ENCODE measurements at regions not wholly inside any gene's neighbourhood (a gene's known extent, or its start where the extent isn't known, plus 50 kb on each side); places are given as distances from the start of the nearest gene placed in this dataset.
A peak's percentile ranks its signal among the peaks of the same experiment; 100 is the strongest.

DNA sequence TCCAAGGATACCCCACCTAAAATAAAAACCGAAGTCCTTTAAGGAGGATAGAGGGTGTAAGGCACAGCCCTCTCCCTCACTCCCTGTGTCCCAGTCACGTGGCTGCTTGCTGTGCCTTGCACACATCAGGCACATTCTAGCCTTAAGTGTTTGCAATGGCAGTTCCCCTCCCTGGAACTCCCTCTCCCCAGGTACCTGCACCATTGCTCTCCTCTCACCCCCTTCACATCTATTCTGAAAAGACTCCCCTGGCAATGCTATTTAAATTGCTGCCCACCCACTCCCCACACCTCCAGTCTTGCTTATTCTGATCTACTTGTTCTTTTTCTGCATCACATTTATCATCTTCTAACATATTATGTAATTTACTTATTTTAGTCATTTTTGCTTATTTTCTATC, 91.6 kb upstream of the LNX1 start:
- DNase-seq = no peak

DNA sequence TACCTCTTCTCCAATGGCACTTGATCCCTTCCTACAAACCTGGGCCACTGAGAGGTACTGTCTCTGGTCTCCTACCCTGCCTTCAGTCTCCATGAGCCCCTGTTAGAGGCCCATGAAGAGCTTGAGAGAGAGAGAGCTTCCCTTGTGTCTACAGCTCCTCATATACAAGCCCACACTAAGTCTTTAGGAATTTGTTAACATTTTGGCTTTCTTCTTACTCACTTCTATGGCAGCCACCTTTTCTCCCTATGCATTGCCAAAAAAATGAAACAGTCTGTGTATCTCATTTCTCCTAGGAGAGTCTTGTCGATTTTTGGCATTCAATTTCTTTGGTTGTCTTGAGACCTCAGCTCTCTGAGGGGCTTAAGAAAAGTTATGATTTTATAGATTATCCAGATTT, 90.9 kb upstream of the LNX1 start:
- no peak for DNase-seq

DNA sequence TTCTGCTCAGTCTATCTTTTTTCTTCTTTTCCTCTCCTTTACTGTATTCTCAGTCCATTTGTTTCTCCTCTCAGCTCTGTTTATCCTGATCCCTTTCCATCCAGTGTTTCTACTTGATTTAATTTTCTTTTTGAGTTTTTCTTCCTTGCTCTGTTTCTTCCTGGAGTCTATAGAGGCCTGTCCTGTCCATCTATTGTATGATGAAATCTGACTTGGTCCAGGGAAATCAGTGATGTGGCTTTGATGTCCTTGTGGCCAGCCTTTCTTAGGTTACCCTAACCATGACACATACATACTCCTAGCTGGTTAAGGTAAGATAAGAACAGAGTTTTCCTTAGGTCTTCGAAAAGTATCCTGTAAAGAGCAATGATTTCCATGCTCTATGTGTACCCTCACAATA, 89.3 kb upstream of the LNX1 start:
- DNase-seq = no peak

DNA sequence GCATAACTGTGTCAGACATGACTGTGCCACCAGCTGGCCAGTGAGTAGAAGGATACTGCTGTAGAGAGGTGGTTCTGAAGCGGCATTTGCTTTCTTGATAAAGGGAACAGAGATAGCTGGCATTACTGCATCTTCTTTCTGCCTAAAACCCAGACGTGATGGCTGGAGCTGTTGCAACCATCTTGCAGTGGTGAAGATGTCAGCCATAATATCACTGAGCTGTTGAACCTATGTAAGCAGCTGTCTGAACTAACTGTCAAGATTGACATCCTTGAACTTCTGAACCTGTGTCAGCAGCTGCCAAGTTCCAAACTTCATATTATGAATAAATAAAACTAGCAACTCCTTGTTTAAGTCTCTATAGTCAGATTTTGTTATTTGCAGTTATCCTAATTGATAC, 88.9 kb upstream of the LNX1 start:
- no peak for DNase-seq

DNA sequence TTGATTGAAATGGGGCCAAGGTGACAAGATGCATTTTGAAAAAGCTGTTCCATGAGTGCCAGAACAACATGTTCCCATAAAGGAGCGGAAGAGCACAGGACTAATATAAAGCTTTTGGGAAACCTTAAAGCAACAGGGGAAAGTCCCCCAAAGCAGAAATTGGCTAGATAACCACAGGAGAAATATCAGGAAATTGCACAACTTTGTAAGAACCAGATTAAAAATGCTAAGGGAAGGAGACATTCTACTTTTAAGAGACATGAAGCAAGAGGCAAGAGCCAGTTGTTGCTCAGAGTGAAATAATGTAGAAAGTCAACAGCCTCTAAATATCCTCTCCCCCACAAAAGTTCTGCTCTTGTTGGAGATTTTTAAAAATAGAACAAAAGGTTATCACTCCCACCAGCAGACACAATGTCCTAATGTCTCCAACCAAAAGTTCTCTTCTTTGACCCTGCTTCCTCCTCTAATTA, 85.2 kb upstream of the LNX1 start:
- DNase-seq = no peak

DNA sequence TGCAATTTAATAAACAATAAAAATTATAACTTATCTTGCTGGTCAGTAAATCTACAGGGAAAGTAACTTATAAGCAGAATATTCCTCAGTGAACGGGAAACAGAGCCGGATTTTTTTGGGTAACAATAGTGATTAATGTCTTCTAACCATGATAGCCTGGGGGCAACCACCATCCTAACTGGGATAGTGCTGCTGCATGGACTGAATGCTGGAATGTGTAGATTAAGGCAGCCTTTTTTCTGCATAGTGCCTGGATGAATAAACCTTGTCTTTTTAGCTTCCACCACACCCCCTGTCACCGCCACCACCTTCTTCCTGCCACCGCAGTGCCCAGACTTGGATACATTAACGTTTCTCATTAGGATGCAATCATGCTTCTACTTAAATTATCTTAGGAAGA, 83.6 kb upstream of the LNX1 start:
- no peak for DNase-seq

DNA sequence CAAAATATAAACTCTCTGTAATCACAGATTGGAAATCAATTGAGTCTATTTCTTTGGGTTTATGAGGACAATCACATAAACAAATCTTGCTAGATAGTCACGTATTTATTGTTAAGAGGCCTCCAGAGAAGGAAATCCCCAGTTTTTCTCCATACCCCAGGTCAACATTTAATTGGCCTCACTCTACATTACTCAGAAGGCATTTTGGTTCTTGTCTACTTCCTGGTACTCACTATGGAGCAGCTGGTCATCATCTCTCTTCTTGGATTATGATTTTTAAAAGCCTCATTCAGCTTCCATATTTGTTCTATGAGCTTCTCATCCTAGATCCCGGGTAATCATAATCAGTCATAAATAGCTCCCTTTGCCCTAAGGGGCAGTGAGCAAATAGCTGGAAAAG, 81.6 kb upstream of the LNX1 start:
- no peak for DNase-seq

DNA sequence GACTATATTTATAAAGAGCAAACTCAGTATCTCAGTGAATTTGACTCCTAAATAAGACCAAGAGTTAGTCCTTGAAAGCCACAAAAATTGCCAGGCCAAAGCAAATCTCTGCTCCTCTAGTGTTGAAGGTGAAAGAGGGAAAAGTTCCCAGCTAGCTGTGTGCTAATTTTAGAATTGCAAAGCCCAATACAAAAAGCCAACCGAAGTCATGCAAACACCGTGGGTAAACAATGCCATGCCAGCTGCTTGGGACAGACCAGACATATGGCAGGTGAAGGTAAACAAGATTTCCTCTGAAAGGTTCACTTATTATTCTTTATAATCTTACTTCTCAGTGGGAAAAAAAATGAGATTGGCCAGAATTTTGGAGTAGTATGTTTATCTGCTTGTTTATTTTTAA, 80.5 kb upstream of the LNX1 start:
- DNase-seq = peak; percentile 22

DNA sequence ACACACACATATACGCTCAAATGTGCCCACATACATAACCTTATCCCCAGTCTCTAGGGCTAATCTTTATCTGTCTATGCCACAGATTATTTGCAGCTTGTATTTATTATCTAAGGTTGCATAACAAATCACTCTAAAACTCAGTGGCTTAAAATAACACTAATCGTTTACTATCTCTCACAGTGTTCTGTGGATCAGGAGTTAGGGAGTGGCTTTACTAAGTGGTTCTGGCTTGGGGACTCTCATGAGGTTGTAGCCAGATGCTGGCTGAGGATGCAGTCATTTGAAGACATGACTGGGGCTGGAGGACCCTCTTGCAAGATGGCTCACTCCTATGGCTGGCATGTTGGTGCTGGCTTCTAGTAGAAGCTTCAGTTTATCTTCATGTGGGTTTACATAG, 68.5 kb upstream of the LNX1 start:
- DNase-seq = no peak

DNA sequence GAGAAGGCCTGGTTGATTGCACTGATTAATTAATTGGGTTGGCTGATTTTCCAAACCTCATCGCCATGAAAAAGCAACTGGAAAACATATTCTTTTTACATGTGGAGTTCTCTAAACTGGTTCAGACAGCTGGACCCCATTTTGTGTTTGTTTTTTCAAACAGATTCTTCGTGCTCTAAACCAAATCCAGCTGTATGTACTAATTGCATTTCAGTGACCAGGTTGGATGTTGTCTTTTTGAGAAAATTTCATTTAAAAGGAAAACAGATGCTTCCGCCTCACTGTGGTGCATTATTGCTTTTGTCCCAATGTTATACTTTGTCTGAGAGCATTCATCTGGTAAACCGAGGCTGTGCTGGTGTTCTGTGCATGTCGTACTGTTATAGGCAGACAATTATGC, 67.8 kb upstream of the LNX1 start:
- DNase-seq = no peak

DNA sequence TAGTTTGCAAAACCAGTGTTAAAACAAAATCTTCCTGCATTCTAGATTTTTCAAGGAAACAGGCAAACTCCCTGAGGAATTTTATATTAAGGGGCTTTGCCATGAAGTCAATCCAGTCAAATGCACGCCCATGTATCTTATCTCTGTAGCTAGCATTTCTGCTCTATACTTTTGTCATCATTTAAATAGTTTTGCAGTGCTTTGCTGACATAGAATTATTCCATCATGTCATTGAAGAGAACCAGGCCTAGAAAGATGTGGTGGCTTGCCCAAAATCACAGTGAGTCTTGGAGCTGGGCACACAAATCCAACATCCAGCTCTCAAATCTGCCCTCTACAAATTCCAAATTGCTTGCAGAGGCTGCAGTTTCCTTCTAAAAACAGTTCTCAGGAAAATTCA, 66.7 kb upstream of the LNX1 start:
- no peak for DNase-seq

DNA sequence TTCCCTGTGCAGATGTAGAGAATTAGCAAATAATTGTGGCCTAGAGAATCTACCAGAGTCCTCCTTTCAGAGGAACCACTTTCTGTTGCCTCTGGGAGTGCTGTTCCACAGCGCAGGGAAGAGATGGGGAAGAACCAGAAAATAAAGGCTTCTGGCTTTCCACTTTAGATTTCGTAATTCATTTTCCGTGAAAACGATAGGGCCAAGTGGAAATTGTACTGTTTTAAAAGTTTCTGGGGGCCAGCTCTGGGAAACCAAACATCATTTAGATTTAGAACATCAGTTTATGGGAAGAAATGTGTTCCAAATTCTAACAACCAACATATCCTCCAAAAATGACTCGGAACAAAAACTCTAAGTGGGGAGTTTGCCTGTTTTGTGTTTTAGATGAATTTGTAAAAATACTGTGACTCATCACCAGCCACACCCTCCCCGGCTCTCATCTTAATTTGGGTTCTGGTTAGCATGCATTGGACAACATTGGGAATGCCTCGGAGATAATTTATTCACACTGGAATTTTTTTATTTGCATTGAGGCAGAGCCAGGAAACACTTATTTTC, 65.2 kb upstream of the LNX1 start:
- no peak for DNase-seq

DNA sequence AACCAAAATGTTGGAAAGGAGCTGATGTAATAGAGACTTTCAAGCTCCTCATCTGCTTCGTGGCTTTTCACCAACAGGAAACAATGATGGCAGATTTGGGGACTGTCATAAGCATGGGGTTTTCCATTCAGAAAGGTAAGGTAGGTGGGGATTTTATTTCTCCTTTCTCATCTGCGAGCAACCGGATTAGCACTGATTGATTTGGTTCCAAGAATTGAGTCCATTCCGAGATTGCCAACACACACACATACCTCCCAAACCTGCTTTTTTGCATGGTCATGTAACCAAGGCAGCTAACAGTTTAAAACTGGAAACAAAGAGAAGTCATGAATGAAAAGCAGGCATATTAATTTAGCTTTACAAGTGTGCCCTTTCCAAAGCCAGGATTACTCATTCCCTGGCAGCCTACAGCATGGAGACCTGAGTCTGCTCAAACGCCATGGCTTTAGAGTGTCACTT, 63.0 kb upstream of the LNX1 start:
- DNase-seq = no peak

DNA sequence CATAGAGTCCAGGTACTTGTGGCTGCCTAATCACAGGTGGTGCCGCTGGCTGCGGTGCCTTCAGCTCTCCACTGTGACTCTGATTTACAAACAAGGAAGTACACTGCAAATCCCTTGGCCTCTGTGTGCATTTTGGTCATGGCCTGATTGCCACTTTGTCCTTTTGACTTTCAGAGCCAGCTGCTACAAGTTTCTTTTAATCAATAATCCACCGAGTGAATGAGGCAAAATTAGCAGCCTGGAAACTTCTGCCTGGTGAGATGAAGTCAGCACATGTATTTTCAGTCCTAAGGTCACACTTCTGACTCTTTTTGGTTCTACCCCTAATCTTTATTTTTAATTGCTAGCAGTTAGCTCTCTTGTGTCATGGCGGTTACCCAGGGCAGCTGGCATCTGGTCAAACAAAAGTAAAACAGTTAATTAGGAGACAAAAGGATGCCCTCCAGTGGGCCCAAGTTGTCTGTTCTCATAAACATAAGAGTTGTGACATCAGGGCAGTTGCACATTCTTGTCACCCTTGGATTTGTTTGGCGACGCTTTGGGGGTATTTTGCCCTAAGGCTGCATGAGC, 62.3 kb upstream of the LNX1 start:
- DNase-seq = peak; percentile 68

DNA sequence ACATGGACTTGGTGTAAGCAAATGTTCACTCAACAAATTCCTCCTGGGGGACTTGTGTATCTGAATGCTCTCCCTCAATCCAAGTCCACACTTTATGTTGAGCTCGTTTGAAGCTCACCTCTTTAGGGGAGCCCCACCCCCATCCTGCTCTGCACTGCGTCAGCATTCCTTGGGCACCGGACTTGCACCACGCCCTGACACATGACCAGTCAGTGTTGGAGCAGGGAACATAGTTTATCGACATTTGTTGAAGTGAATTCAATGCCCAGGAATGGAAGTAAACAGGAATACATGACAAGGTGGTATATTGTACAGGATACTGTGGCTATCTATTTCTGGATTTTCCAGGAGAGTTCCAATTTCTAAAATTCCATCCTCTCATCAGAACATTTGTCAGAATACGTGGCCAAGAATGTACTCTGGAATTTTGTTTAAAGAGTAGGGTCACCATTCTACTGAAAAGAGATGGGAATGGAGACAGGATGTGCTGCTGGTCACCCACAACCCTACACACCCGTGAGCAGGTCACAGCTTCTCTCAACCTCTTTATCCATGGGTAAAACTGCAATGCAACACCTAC, 60.0 kb upstream of the LNX1 start:
- DNase-seq = no peak

DNA sequence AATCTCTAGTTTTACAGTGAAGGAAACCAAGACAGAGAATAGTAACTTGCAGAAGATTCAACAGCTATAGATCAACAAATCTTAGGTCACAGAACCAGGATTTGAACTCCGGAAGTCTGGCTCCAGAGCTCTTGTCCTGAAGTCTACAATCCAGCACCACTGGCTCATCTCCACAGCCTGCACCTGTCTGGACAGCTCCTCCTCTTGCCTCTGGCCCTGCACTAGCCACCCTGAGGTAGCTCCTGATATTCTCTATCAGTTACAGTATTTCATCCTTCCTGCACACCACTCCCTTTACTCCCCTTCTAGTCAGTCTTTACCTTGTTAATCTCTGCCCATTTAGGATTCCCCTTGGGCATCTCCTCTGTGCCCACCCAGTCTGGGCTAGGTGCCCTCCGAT, 58.1 kb upstream of the LNX1 start:
- no peak for DNase-seq

DNA sequence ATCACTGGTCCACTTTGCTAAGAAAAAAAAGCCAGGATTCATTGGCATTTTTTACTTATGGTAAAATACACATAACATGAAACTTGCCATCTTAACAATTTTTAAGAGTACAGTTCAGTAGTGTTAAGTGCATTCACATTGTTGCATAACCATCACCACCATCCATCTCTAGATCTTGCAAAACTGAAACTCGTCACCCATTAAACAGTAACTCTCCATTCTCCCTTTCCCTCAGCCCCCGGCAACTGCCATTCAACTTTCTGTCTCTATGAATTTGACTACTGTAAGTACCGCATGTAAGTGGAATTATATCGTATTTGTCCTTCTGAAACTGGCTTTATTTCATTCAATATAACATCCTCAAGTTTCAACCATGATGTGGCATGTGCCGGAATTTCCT, 56.3 kb upstream of the LNX1 start:
- DNase-seq = no peak

DNA sequence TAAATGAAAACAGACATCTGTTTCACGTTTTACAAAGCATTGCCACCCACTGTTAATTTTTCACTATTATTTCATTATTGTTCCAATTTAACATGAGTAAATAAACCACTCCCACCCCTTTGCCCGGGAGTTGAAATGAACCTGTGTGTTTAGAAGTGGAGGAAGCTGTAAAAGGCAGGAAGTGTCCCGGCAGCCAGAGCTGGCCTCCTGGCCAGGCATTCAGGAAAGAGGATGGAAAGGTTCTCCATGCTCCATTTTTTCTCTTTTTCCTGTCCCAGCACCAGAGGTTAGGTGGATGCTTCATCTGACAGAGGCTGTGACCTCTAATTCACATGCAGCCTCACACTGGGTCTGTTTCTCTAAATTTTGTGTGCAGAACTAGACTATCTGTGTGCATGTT, 55.5 kb upstream of the LNX1 start:
- peak; percentile 85 for DNase-seq

DNA sequence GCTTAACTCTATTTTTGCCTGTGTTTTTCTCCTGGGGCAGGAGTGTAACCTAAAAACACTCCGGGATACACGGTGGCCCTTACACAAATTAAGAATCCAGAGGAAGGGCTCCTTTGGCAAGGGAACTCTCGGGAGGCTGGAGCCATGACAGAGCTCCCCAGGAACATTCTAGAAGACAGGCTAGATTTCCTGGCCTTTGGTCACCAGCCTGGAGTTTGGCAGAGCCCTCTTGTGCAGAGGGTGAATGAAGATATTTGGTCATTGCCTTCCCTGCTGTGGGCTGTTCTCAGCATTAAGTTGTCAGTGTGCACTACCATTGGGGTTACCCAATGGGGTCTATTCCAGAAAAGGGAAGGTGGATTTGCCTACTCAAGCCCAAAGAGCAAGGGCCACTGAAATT, 53.8 kb upstream of the LNX1 start:
- no peak for DNase-seq

DNA sequence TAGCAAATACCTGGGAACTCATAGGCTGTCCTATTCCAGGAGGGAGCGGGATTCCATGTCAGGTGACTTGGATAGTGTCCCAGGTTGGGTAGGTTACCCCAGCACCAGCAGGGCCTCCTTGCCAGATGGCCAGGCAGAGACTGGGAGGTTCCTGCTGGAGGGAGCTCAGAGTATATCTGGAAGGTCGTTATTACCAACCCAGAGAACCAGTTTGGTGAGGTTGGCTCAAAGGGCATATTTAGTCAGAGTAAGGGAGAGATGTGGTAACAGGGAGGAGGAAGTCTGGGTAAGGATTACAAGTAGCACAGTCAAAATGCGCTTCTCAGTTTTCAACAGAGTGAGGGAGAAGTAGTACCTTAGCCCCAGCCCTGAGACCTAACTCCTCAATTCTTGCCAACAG, 53.3 kb upstream of the LNX1 start:
- peak; percentile 15 for DNase-seq

Measured in COR-L47 (cell line).